PC-9 (cell line): ENCODE measurements at regions not wholly inside any gene's neighbourhood (a gene's known extent, or its start where the extent isn't known, plus 50 kb on each side); places are given as distances from the start of the nearest gene placed in this dataset.

Source experiments
- BruUV-seq: library from RNA; stranded (reverse); fragments of 400-500 nt; replicated peaks from 2 replicates; lab custom pipeline; 2021; lab: Mats Ljungman, UMichigan
- CTCF ChIA-PET: fragments of 300-600 bp; sonication (Branson Sonifier 250); formaldehyde crosslinking; loops from one replicate; lab custom pipeline; 2022; ENCODE audit warnings: antibody characterized with exemption; lab: Charles Lee
- POLR2A ChIA-PET: fragments of 300-600 bp; sonication (Branson Sonifier 250); formaldehyde crosslinking; loops from one replicate; lab custom pipeline; 2022; ENCODE audit warnings: antibody characterized with exemption; ENCODE audit not compliant: unreplicated experiment; lab: Charles Lee
- DNase-seq, 2 experiments: peaks; one replicate each; pipeline versions ENCODE4 v3.0.0 to v3.0.0-alpha.2; 2015 to 2022; ENCODE audit warnings: mixed read lengths in 1 of 2
- H2AFZ ChIP-seq: fragments of 200-600 bp; sonication (generic); 2 replicates; pipeline ENCODE4 v1.8.1; 2017; ENCODE audit warnings: antibody characterized with exemption
- H3F3A ChIP-seq: fragments of 200-600 bp; sonication (generic); 2 replicates; pipeline ENCODE4 v1.8.1; 2017; ENCODE audit warnings: antibody characterized with exemption, mild to moderate bottlenecking, low read depth; ENCODE audit not compliant: insufficient read depth
- H3K27ac ChIP-seq: fragments of 200-600 bp; sonication (generic); 2 replicates; pipeline ENCODE4 v1.6.1; 2016; ENCODE audit warnings: mixed run types
- H3K27me3 ChIP-seq: fragments of 200-600 bp; sonication (generic); 2 replicates; pipeline ENCODE4 v1.6.1; 2016; ENCODE audit warnings: low read depth, mixed run types; ENCODE audit not compliant: insufficient read depth
- H3K36me3 ChIP-seq: fragments of 200-600 bp; sonication (generic); 2 replicates; pipeline ENCODE4 v1.6.1; 2016; ENCODE audit warnings: low read depth, mixed run types
- H3K4me1 ChIP-seq: fragments of 200-600 bp; sonication (generic); replicated peaks from 2 replicates; pipeline ENCODE4 v1.6.1; 2016; ENCODE audit warnings: mixed run types; ENCODE audit not compliant: insufficient read depth
- H3K4me2 ChIP-seq: fragments of 200-600 bp; sonication (generic); 2 replicates; pipeline ENCODE4 v1.6.1; 2017; ENCODE audit warnings: mixed run types
- H3K4me3 ChIP-seq: fragments of 200-600 bp; sonication (generic); 2 replicates; pipeline ENCODE4 v1.6.1; 2016; ENCODE audit warnings: mixed run types
- H3K79me2 ChIP-seq: fragments of 200-600 bp; sonication (generic); 2 replicates; pipeline ENCODE4 v1.6.1; 2017; ENCODE audit warnings: low read depth, mixed run types
- H3K9me2 ChIP-seq: fragments of 200-600 bp; sonication (generic); 2 replicates; pipeline ENCODE4 v1.8.1; 2017; ENCODE audit warnings: mild to moderate bottlenecking; ENCODE audit not compliant: insufficient read depth
- H3K9me3 ChIP-seq: fragments of 200-600 bp; sonication (generic); 2 replicates; pipeline ENCODE4 v1.8.1; 2016; ENCODE audit warnings: low read depth; ENCODE audit not compliant: insufficient read depth
- H4K20me1 ChIP-seq: fragments of 200-600 bp; sonication (generic); 2 replicates; pipeline ENCODE4 v1.8.1; 2017; ENCODE audit not compliant: insufficient read depth
- CTCF ChIP-seq: fragments of 200-600 bp; sonication (generic); conservative IDR thresholded peaks from 2 replicates; pipeline ENCODE4 v1.6.1; 2017; ENCODE audit warnings: mixed run types, antibody characterized with exemption, mild to moderate bottlenecking, moderate library complexity
- EZH2 ChIP-seq: fragments of 200-600 bp; sonication (generic); IDR thresholded peaks from 2 replicates; pipeline ENCODE4 v1.8.0; 2017; ENCODE audit warnings: antibody characterized with exemption, low read depth
- intact Hi-C: fragments of 100-400 bp; cut with micrococcal nuclease; formaldehyde crosslinking; loops from one replicate; pipeline ENCODE4 v1.10.0; 2022; ENCODE audit not compliant: unreplicated experiment

GRCh38 chr4:66625480-66625879 lies 919.8 kb downstream of the CENPC start:
- Histone ChIP-seq H2AFZ (no peak overlapping the region), H3K79me2 (no peaks in the 10 kb centered on the region), H3K9me2 (no peaks in the 10 kb centered on the region), H3K9me3 (no peaks in the 10 kb centered on the region), H3K4me3 (no peak overlapping the region), H3K36me3 (no peaks in the 10 kb centered on the region), H3K27ac (no peak overlapping the region), H3K4me2 (no peak overlapping the region), H4K20me1 (no peaks in the 10 kb centered on the region), H3K4me1 (no peaks in the 10 kb centered on the region), H3K27me3 (no peaks in the 10 kb centered on the region), H3F3A (no peaks in the 10 kb centered on the region)
- no TSS peak for BruUV-seq
- no peak for TF ChIP-seq CTCF
- TF ChIP-seq EZH2, result no peak
- ChIA-PET CTCF (no interaction called here), POLR2A (no interaction called here)
- intact Hi-C loops, result no loop called here
- no peak for DNase-seq

- no peaks in the 10 kb centered on the region for H3K9me2 ChIP-seq
- H4K20me1 ChIP-seq, result no peaks in the 10 kb centered on the region
- no peaks in the 10 kb centered on the region for H3K36me3 ChIP-seq
- no TSS peak for BruUV-seq
- no peak overlapping the region for H3K4me2 ChIP-seq
- no peaks in the 10 kb centered on the region for H3K27me3 ChIP-seq
- H3K9me3 ChIP-seq, result no peaks in the 10 kb centered on the region
- H3K4me3 ChIP-seq, result no peak overlapping the region
- DNase-seq, result no peak
- intact Hi-C loops, result no loop called here
- TF ChIP-seq EZH2, result no peak
- no peak for TF ChIP-seq CTCF
- H3K4me1 ChIP-seq, result no peaks in the 10 kb centered on the region
- no peak overlapping the region for H3K27ac ChIP-seq
- CTCF ChIA-PET, result no interaction called here
- H3K79me2 ChIP-seq, result no peaks in the 10 kb centered on the region
- H3F3A ChIP-seq, result no peaks in the 10 kb centered on the region
- POLR2A ChIA-PET, result no interaction called here
- no peak overlapping the region for H2AFZ ChIP-seq
Observed at GRCh38 chr4:66613591-66613990, 931.7 kb downstream of the CENPC start.

- TF ChIP-seq EZH2, result no peak
- TF ChIP-seq CTCF, result no peak
- Histone ChIP-seq H3K4me1 (no peaks in the 10 kb centered on the region), H4K20me1 (no peaks in the 10 kb centered on the region), H3K4me3 (no peak overlapping the region), H3K9me3 (no peaks in the 10 kb centered on the region), H3K9me2 (no peaks in the 10 kb centered on the region), H3K27me3 (no peaks in the 10 kb centered on the region), H3K79me2 (no peaks in the 10 kb centered on the region), H3K4me2 (no peak overlapping the region), H2AFZ (no peak overlapping the region), H3F3A (no peaks in the 10 kb centered on the region), H3K36me3 (no peaks in the 10 kb centered on the region), H3K27ac (no peak overlapping the region)
- DNase-seq, result no peak
- intact Hi-C loops, result no loop called here
- CTCF ChIA-PET, result no interaction called here
- no TSS peak for BruUV-seq
- POLR2A ChIA-PET, result no interaction called here
Observed at GRCh38 chr4:66609014-66609413, 936.3 kb downstream of the CENPC start.
